ENCODE measurements at regions not wholly inside any gene's neighbourhood (a gene's known extent, or its start where the extent isn't known, plus 50 kb on each side); places are given as distances from the start of the nearest gene placed in this dataset.
A peak's percentile ranks its signal among the peaks of the same experiment; 100 is the strongest.

- DNase-seq: no peak
- Mint-ChIP-seq H3K4me1 (ENCODE audit: low read depth, unreplicated experiment) (peaks cover 52% of the 10 kb centered on the region), H3K27me3 (ENCODE audit: unreplicated experiment) (peaks cover 10% of the 10 kb centered on the region), H3K9me3 (ENCODE audit: unreplicated experiment) (peaks cover 13% of the 10 kb centered on the region), H3K4me3 (ENCODE audit: unreplicated experiment) (peak overlapping the region; percentile 83), H3K36me3 (ENCODE audit: unreplicated experiment) (no peaks in the 10 kb centered on the region), H3K27ac (ENCODE audit: unreplicated experiment) (peak overlapping the region; percentile 14)
- no peak for TF ChIP-seq CTCF (IDR thresholded peaks at IDR 0.05; ENCODE audit: partially characterized antibody, unreplicated experiment)
Observed at GRCh38 chr7:25861164-25861496, 290.9 kb upstream of the NFE2L3 start.

- H3K36me3 Mint-ChIP-seq (ENCODE audit: unreplicated experiment): no peaks in the 10 kb centered on the region
- peaks cover 13% of the 10 kb centered on the region for H3K9me3 Mint-ChIP-seq (ENCODE audit: unreplicated experiment)
- H3K4me3 Mint-ChIP-seq (ENCODE audit: unreplicated experiment): peak overlapping the region; percentile 83
- peak overlapping the region; percentile 14 for H3K27ac Mint-ChIP-seq (ENCODE audit: unreplicated experiment)
- peaks cover 10% of the 10 kb centered on the region for H3K27me3 Mint-ChIP-seq (ENCODE audit: unreplicated experiment)
- TF ChIP-seq CTCF (IDR thresholded peaks at IDR 0.05; ENCODE audit: partially characterized antibody, unreplicated experiment): no peak
- H3K4me1 Mint-ChIP-seq (ENCODE audit: low read depth, unreplicated experiment): peaks cover 52% of the 10 kb centered on the region
- DNase-seq: no peak
Observed at GRCh38 chr7:25861601-25862260, 290.3 kb upstream of the NFE2L3 start.

GRCh38 chr7:25862261-25863004 is 289.6 kb upstream of the NFE2L3 start:
- Mint-ChIP-seq H3K4me1 (ENCODE audit: low read depth, unreplicated experiment) (peaks cover 52% of the 10 kb centered on the region), H3K9me3 (ENCODE audit: unreplicated experiment) (peaks cover 13% of the 10 kb centered on the region), H3K4me3 (ENCODE audit: unreplicated experiment) (peak overlapping the region; percentile 92), H3K36me3 (ENCODE audit: unreplicated experiment) (no peaks in the 10 kb centered on the region), H3K27ac (ENCODE audit: unreplicated experiment) (peak overlapping the region; percentile 97), H3K27me3 (ENCODE audit: unreplicated experiment) (peaks cover 10% of the 10 kb centered on the region)
- peak; percentile 100 for DNase-seq
- no peak for TF ChIP-seq CTCF (IDR thresholded peaks at IDR 0.05; ENCODE audit: partially characterized antibody, unreplicated experiment)

- Mint-ChIP-seq H3K36me3 (ENCODE audit: unreplicated experiment) (no peaks in the 10 kb centered on the region), H3K27ac (ENCODE audit: unreplicated experiment) (peak overlapping the region; percentile 97), H3K27me3 (ENCODE audit: unreplicated experiment) (peaks cover 10% of the 10 kb centered on the region), H3K9me3 (ENCODE audit: unreplicated experiment) (peaks cover 13% of the 10 kb centered on the region), H3K4me3 (ENCODE audit: unreplicated experiment) (peak overlapping the region; percentile 92), H3K4me1 (ENCODE audit: low read depth, unreplicated experiment) (peaks cover 52% of the 10 kb centered on the region)
- no peak for DNase-seq
- no peak for TF ChIP-seq CTCF (IDR thresholded peaks at IDR 0.05; ENCODE audit: partially characterized antibody, unreplicated experiment)
Observed at GRCh38 chr7:25863005-25863728, 288.8 kb upstream of the NFE2L3 start.

Measured in glutamatergic neuron (in vitro differentiated cells).